Activated B cell treated with CpG ODN at 0.5 μM for 24 hours (primary cell): ENCODE measurements at regions not wholly inside any gene's neighbourhood (a gene's known extent, or its start where the extent isn't known, plus 50 kb on each side); places are given as distances from the start of the nearest gene placed in this dataset.
"Not testable (repeated sequence)": the region's sequence is repeated elsewhere in the genome, so short reads cannot be mapped to it uniquely, and the experiment has no call there.

Experiments used
- ATAC-seq: fragments of 200-7000 bp; cut with Tn5 transposase; one replicate; pipeline ENCODE4 v1.10.0; 2021; ENCODE audit warnings: low read depth, mild to moderate bottlenecking, moderate library complexity
- CTCF ChIA-PET: fragments of 350-600 bp; sonication (Branson Sonifier 250); formaldehyde crosslinking; loops from one replicate; lab custom pipeline; 2021; ENCODE audit warnings: antibody characterized with exemption; lab: Charles Lee
- POLR2A ChIA-PET: fragments of 350-600 bp; sonication (Branson Sonifier 250); formaldehyde crosslinking; loops from one replicate; lab custom pipeline; 2021; ENCODE audit warnings: antibody characterized with exemption; lab: Charles Lee
- DNase-seq: peaks from one replicate; pipeline ENCODE4 v3.0.0; 2022
- H3K27ac Mint-ChIP-seq: one replicate; pipeline ENCODE4 v1.8.0; 2020; ENCODE audit warnings: mixed read lengths
- H3K27me3 Mint-ChIP-seq: one replicate; pipeline ENCODE4 v1.8.0; 2021; ENCODE audit warnings: mixed read lengths
- H3K36me3 Mint-ChIP-seq: one replicate; pipeline ENCODE4 v1.8.0; 2021; ENCODE audit warnings: low read depth, mixed read lengths
- H3K4me1 Mint-ChIP-seq: one replicate; pipeline ENCODE4 v1.8.0; 2021; ENCODE audit warnings: mixed read lengths
- H3K4me3 Mint-ChIP-seq: one replicate; pipeline ENCODE4 v1.8.0; 2020; ENCODE audit warnings: mild to moderate bottlenecking, mixed read lengths
- H3K9me3 Mint-ChIP-seq: one replicate; pipeline ENCODE4 v1.8.0; 2020; ENCODE audit warnings: mixed read lengths
- intact Hi-C: fragments of 100-400 bp; cut with micrococcal nuclease; formaldehyde crosslinking; loops from one replicate; pipeline ENCODE4 v1.15.1; 2024

- H3K4me1 Mint-ChIP-seq, CTCF ChIA-PET, H3K9me3 Mint-ChIP-seq, POLR2A ChIA-PET, intact Hi-C loops, ATAC-seq, DNase-seq, H3K27me3 Mint-ChIP-seq, H3K4me3 Mint-ChIP-seq, H3K36me3 Mint-ChIP-seq, H3K27ac Mint-ChIP-seq: not testable (repeated sequence)
Observed at GRCh38 chr2:87309785-87310184, 288.1 kb upstream of the PLGLB1 start.

GRCh38 chr2:87311896-87312441, 290.3 kb upstream of the PLGLB1 start:
- H3K9me3 Mint-ChIP-seq, H3K36me3 Mint-ChIP-seq, H3K27ac Mint-ChIP-seq, POLR2A ChIA-PET, intact Hi-C loops, DNase-seq, H3K4me1 Mint-ChIP-seq, H3K27me3 Mint-ChIP-seq, H3K4me3 Mint-ChIP-seq, CTCF ChIA-PET: not testable (repeated sequence)
- ATAC-seq, result peak; percentile 16

GRCh38 chr2:87314622-87315021, 293.0 kb upstream of the PLGLB1 start:
- DNase-seq, ATAC-seq, H3K4me1 Mint-ChIP-seq, H3K9me3 Mint-ChIP-seq, H3K27ac Mint-ChIP-seq, POLR2A ChIA-PET, H3K4me3 Mint-ChIP-seq, H3K27me3 Mint-ChIP-seq, CTCF ChIA-PET, intact Hi-C loops, H3K36me3 Mint-ChIP-seq: not testable (repeated sequence)

- H3K9me3 Mint-ChIP-seq, H3K4me3 Mint-ChIP-seq, DNase-seq, H3K36me3 Mint-ChIP-seq, POLR2A ChIA-PET, H3K27me3 Mint-ChIP-seq, CTCF ChIA-PET, intact Hi-C loops, H3K4me1 Mint-ChIP-seq, H3K27ac Mint-ChIP-seq: not testable (repeated sequence)
- ATAC-seq, result peak; percentile 84
Observed at GRCh38 chr2:87315183-87315902, 293.7 kb upstream of the PLGLB1 start.

GRCh38 chr2:87317193-87317592, 295.5 kb upstream of the PLGLB1 start:
- ATAC-seq, POLR2A ChIA-PET, H3K27ac Mint-ChIP-seq, H3K9me3 Mint-ChIP-seq, H3K27me3 Mint-ChIP-seq, intact Hi-C loops, H3K4me1 Mint-ChIP-seq, CTCF ChIA-PET, DNase-seq, H3K4me3 Mint-ChIP-seq, H3K36me3 Mint-ChIP-seq: not testable (repeated sequence)

- POLR2A ChIA-PET, ATAC-seq, CTCF ChIA-PET, H3K4me1 Mint-ChIP-seq, DNase-seq, intact Hi-C loops, H3K4me3 Mint-ChIP-seq, H3K36me3 Mint-ChIP-seq, H3K27ac Mint-ChIP-seq, H3K27me3 Mint-ChIP-seq, H3K9me3 Mint-ChIP-seq: not testable (repeated sequence)
Observed at GRCh38 chr2:87318814-87319491, 297.3 kb upstream of the PLGLB1 start.

GRCh38 chr2:87319705-87320104, 298.1 kb upstream of the PLGLB1 start:
- intact Hi-C loops, POLR2A ChIA-PET, H3K27ac Mint-ChIP-seq, CTCF ChIA-PET, H3K9me3 Mint-ChIP-seq, H3K36me3 Mint-ChIP-seq, DNase-seq, H3K4me3 Mint-ChIP-seq, H3K27me3 Mint-ChIP-seq, ATAC-seq: not testable (repeated sequence)
- peaks cover 14% of the 10 kb centered on the region for H3K4me1 Mint-ChIP-seq

GRCh38 chr2:87321201-87321600, 299.6 kb upstream of the PLGLB1 start:
- H3K27ac Mint-ChIP-seq, ATAC-seq, H3K36me3 Mint-ChIP-seq, H3K4me3 Mint-ChIP-seq, H3K27me3 Mint-ChIP-seq, H3K4me1 Mint-ChIP-seq, DNase-seq, H3K9me3 Mint-ChIP-seq, intact Hi-C loops, POLR2A ChIA-PET, CTCF ChIA-PET: not testable (repeated sequence)

- H3K27me3 Mint-ChIP-seq, H3K9me3 Mint-ChIP-seq, H3K27ac Mint-ChIP-seq, POLR2A ChIA-PET, H3K36me3 Mint-ChIP-seq, CTCF ChIA-PET, DNase-seq, H3K4me1 Mint-ChIP-seq, intact Hi-C loops: not testable (repeated sequence)
- peak; percentile 54 for ATAC-seq
- peak overlapping the region; percentile 7 for H3K4me3 Mint-ChIP-seq
Observed at GRCh38 chr2:87324335-87325041, 302.8 kb upstream of the PLGLB1 start.

- peaks cover 13% of the 10 kb centered on the region for H3K4me1 Mint-ChIP-seq
- peak; percentile 45 for ATAC-seq
- H3K36me3 Mint-ChIP-seq, intact Hi-C loops, H3K27ac Mint-ChIP-seq, CTCF ChIA-PET, H3K4me3 Mint-ChIP-seq, H3K27me3 Mint-ChIP-seq, DNase-seq, H3K9me3 Mint-ChIP-seq, POLR2A ChIA-PET: not testable (repeated sequence)
Observed at GRCh38 chr2:87325042-87325910, 303.6 kb upstream of the PLGLB1 start.

GRCh38 chr2:87325911-87326294, 304.3 kb upstream of the PLGLB1 start:
- H3K27ac Mint-ChIP-seq, result not testable (repeated sequence)

More at GRCh38 chr2:87325911-87326294, 304.3 kb upstream of the PLGLB1 start:
- H3K4me1 Mint-ChIP-seq, result peaks cover 13% of the 10 kb centered on the region
- H3K9me3 Mint-ChIP-seq, H3K27me3 Mint-ChIP-seq, DNase-seq, H3K36me3 Mint-ChIP-seq, intact Hi-C loops, H3K4me3 Mint-ChIP-seq, ATAC-seq, POLR2A ChIA-PET, CTCF ChIA-PET: not testable (repeated sequence)
